GM19239 (cell line): ENCODE measurements at regions not wholly inside any gene's neighbourhood (a gene's known extent, or its start where the extent isn't known, plus 50 kb on each side); places are given as distances from the start of the nearest gene placed in this dataset.
"Not testable (repeated sequence)": the region's sequence is repeated elsewhere in the genome, so short reads cannot be mapped to it uniquely, and the experiment has no call there.

Experiments used
- DNase-seq: peaks from one replicate; pipeline ENCODE4 v3.0.0; 2011; ENCODE audit warnings: low spot score; ENCODE audit not compliant: insufficient read length
- FAIRE-seq: peaks from 2 replicates; lab custom pipeline; 2011; peaks lifted over from hg19 to GRCh38; lab: Jason Lieb, UNC

DNA sequence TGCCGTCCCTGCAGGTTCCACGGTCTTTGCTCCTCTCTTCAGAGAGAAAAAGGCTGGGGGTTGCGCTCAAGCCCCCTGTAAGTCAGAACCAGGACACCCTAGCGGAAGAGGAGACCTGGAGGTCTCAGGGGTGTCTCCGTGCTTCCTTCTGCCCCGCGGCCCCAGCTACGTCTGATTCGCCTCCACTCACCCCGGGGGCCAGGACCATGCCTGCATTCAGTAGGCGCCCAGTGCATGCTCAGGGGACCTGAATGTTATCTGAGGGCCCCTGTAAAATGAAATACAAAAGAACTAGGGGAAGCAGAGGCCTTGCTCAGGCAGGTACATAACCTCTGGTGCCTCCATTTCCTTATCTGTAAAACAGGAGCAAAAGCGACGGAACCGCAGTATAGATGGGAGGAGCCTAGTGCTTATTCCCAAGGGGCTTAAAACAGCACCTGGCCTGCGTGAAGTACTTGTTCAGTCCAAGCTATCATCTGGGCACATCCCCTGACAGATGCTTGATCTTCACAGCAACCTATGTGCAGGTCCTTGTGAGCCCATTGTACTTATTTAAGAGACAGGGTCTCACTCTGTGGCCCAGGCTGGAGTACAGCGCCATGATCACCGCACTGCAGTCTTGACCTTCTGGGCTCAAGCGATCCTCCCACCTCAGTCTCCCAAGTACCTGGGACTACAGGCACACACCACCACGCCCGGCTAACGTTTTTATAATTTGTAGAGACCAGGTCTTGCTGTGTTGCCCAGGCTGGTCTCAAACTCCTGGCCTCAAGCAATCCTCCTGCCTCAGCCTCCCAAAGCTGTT is 110.3 kb upstream of the NCOR2 start:
- FAIRE-seq (no peak), DNase-seq (no peak)

- DNase-seq (no peak), FAIRE-seq (no peak)
Measured at GRCh38 chr12:124676714-124677462, 109.5 kb upstream of the NCOR2 start.

GRCh38 chr12:124675881-124676713 is 108.7 kb upstream of the NCOR2 start:
- no peak for DNase-seq
- no peak for FAIRE-seq

DNA sequence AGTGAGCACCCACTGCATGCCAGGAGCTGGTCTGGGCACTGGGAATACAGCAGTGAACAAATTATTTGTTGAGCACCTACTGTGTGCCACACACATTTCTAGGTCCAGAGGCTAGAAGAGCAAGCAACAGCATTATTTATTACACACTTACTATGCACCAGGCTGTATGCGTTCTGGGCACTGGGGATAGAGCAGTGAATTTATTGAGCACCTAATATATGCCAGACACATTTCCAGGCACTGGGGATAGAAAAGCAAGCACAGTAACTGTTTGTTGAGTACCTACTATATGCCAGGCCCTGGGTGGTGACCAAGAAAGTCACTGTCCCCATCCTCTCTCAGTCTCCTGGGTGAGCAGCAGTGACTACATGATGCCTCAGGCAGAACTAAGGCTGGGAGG is 107.5 kb upstream of the NCOR2 start:
- DNase-seq: no peak
- FAIRE-seq: no peak

DNA sequence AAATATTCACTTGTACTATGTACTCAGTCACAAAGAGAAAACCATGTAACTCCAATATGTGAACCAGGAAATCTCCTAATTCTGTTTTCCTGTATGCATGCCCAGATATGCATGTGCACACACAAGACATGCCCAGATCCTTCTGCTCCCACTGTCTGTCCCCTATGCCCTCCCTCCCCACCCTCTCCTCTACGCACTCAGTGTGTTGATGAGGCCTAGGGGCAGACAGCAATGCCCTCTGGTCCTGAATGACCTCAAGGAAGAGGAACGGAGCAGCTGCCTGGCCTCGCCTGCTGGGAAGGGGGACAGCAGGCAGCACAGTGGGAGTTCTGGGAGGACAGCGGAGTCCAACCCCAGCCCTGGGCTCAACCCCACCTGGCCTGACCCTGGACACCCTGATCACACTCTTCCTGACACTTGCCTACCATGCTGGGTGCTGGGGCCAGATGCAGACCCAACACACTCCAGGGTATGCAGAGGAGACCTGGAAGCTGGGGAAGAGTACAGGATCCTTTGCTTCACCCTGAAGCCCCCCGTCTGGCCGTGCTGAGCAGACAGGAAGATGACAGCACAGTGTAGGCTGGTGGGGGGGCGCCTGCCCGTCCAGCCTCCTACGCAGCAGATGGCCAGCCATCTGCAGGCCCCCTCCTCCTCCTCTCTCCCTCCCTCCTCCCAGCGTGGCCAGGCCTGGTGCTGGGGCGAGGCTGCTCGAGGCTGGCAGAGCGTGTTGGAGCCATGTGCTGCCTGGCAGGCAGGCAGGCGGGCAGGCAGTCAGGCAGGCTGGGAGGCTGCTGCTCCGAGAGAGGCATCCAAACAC is 106.6 kb upstream of the NCOR2 start:
- no peak for FAIRE-seq

GRCh38 chr12:124669271-124669721 is 101.9 kb upstream of the NCOR2 start:
- not testable (repeated sequence) for FAIRE-seq, DNase-seq

More for the DNA sequence above, 106.6 kb upstream of the NCOR2 start:
- DNase-seq: no peak

GRCh38 chr12:124668602-124669001 is 101.2 kb upstream of the NCOR2 start:
- DNase-seq (no peak), FAIRE-seq (no peak)

- DNase-seq: no peak
- no peak for FAIRE-seq
Measured at GRCh38 chr12:124667506-124668326, 100.3 kb upstream of the NCOR2 start.

GRCh38 chr12:124666722-124667259 is 99.4 kb upstream of the NCOR2 start:
- FAIRE-seq: no peak
- DNase-seq: no peak

- FAIRE-seq (no peak), DNase-seq (no peak)
Measured at GRCh38 chr12:124665511-124665910, 98.1 kb upstream of the NCOR2 start.

- DNase-seq (no peak), FAIRE-seq (no peak)
Measured at GRCh38 chr12:124664395-124665111, 97.1 kb upstream of the NCOR2 start.

GRCh38 chr12:124663771-124664366 is 96.5 kb upstream of the NCOR2 start:
- DNase-seq: no peak
- FAIRE-seq: no peak

DNA sequence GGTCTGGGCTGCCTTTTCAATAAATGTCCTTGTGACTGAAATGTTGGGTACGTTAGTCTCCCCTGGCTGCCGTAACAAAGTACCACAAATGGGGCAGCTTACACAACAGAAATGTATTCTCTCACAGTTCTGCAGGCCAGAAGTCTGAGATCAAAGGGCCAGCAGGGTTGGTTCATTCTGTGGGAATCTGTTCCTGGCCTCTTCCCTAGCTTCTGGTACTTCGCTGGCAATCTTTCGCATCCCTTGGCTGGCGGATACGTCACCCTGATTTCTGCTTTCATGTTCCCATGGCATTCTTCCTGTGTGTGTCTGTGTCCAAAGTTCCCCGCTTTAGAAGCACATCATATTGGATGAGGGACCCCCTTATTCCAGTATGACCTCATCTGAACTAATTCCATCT is 95.8 kb upstream of the NCOR2 start:
- no peak for FAIRE-seq

DNA sequence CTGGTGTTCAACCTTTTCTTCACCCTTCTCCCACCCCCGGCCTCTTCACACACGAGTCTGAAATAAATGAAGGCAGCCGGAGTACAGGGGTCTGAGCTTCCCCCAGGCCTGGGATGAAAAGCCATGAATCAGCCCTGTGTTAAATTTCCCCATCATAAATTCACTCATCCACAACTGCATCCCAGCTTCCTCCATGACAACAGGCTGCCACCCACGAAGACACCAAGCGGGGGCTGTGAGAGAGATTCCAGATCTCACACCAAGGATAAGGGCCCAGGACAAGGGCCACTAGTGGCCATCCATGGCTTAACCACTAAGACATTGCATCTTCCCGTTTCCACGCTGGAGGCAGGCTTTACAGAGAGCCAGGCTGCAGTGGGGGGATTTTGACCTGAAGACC is 93.9 kb upstream of the NCOR2 start:
- FAIRE-seq: no peak
- DNase-seq: no peak

More for the DNA sequence above, 95.8 kb upstream of the NCOR2 start:
- DNase-seq: no peak

DNA sequence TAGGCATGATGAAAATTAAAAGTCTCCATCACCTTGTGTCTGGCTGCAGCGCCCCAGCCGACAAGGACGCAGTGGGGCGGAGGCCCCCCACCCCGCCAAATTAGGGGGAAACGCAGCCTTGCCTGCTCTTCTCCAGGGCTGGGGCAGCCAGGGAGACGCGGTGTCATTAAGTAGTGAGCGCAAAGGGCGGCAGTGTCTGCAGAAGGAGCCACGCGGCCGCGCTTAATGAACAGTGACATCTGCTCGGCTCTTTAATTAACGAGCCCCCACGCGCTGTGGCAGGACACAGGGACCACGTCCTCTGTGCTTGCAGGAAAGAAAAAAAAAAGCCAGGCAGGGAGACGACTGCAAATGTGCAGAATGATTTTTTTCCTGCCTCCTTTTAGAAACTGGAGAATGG is 93.4 kb upstream of the NCOR2 start:
- DNase-seq: no peak
- no peak for FAIRE-seq

DNA sequence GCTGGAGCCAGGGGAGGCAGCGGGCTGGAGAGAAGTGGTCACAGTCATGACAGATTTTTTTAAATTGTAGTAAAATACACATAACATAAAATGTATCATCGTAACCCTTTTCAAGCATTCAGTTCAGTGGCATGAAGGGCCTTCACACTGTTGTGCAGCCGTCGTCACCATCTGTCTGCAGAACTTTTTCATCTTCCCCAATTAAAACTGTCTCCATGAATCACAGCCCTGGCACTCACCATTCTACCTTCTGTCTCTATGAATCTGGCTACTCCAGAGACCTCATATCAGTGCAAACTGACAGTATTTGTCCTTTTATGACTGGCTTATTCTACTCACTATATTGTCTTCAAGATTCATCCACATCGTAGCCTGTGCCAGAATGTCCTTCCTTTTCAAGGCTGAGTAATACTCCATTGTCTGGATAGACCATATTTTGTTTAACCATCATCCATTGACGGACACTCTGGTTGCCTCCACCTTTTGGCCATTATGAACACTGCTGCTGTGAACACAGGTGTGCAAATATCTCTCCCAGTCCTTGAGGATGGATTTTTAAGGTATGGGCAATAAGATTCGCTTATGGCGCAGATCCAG is 91.5 kb upstream of the NCOR2 start:
- FAIRE-seq (no peak), DNase-seq (no peak)

GRCh38 chr12:124658302-124658701 is 90.9 kb upstream of the NCOR2 start:
- FAIRE-seq (no peak), DNase-seq (no peak)
